Endodermal cell (in vitro differentiated cells): ENCODE measurements at regions not wholly inside any gene's neighbourhood (a gene's known extent, or its start where the extent isn't known, plus 50 kb on each side); places are given as distances from the start of the nearest gene placed in this dataset.

Experiments
- DNase-seq: peaks from one replicate; pipeline ENCODE4 v3.0.0-alpha.2; 2017
- H3K27ac ChIP-seq: 2 replicates; pipeline ENCODE4 v1.5.1; 2013; ENCODE audit warnings: mild to moderate bottlenecking, low read depth, low read length, moderate library complexity
- H3K27me3 ChIP-seq: 2 replicates; pipeline ENCODE4 v1.6.1; 2013; ENCODE audit warnings: mild to moderate bottlenecking, low read length, moderate library complexity; ENCODE audit not compliant: insufficient read depth, control insufficient read depth, poor library complexity, severe bottlenecking
- H3K36me3 ChIP-seq: 2 replicates; pipeline ENCODE4 v1.7.0; 2013; ENCODE audit warnings: mild to moderate bottlenecking, low read length, moderate library complexity; ENCODE audit not compliant: control insufficient read depth, insufficient read depth
- H3K4me1 ChIP-seq: one replicate; pipeline ENCODE4 v1.7.0; 2013; ENCODE audit warnings: low read length; ENCODE audit not compliant: control insufficient read depth, insufficient read depth
- H3K4me3 ChIP-seq: 2 replicates; pipeline ENCODE4 v1.5.1; 2013; ENCODE audit warnings: mild to moderate bottlenecking, low read length, moderate library complexity
- H3K9ac ChIP-seq: 2 replicates; pipeline ENCODE4 v1.6.1; 2013; ENCODE audit warnings: mild to moderate bottlenecking, low read length, moderate library complexity; ENCODE audit not compliant: poor library complexity, severe bottlenecking; ENCODE audit errors: extremely low read depth
- H3K9me3 ChIP-seq: 2 replicates; pipeline ENCODE4 v1.6.1; 2013; ENCODE audit warnings: mild to moderate bottlenecking, low read length, moderate library complexity; ENCODE audit not compliant: control insufficient read depth
- H3K27ac Mint-ChIP-seq: 2 replicates; pipeline ENCODE4 v1.8.0; 2020; ENCODE audit warnings: mixed read lengths
- H3K27me3 Mint-ChIP-seq: 2 replicates; pipeline ENCODE4 v1.8.0; 2021; ENCODE audit warnings: mild to moderate bottlenecking, mixed read lengths; ENCODE audit not compliant: insufficient read depth
- H3K36me3 Mint-ChIP-seq: 2 replicates; pipeline ENCODE4 v1.8.0; 2020; ENCODE audit warnings: low read depth, mixed read lengths
- H3K4me1 Mint-ChIP-seq: 2 replicates; pipeline ENCODE4 v1.8.0; 2020; ENCODE audit warnings: mixed read lengths
- H3K4me3 Mint-ChIP-seq: 2 replicates; pipeline ENCODE4 v1.8.0; 2020; ENCODE audit warnings: mild to moderate bottlenecking, moderate library complexity, mixed read lengths
- H3K9me3 Mint-ChIP-seq: 2 replicates; pipeline ENCODE4 v1.8.0; 2020; ENCODE audit warnings: mild to moderate bottlenecking, mixed read lengths
- WGBS, 2 experiments: methylation state at CpG; one replicate each; pipeline versions ENCODE4 v1.1.5 to v1.1.7; 2013; ENCODE audit warnings: missing lambda C conversion rate in 2 of 2, mixed read lengths in 1 of 2; ENCODE audit not compliant: insufficient coverage in 1 of 2, insufficient read length in 1 of 2; 5-methylcytosine and 5-hydroxymethylcytosine counted together
- TF ChIP-seq, protein P1 (sequence below): fragments of 200-600 bp; sonication (generic); conservative IDR thresholded peaks from 2 replicates; pipeline ENCODE4 v1.5.0; 2021; ENCODE audit warnings: antibody characterized with exemption, mild to moderate bottlenecking

DNA sequence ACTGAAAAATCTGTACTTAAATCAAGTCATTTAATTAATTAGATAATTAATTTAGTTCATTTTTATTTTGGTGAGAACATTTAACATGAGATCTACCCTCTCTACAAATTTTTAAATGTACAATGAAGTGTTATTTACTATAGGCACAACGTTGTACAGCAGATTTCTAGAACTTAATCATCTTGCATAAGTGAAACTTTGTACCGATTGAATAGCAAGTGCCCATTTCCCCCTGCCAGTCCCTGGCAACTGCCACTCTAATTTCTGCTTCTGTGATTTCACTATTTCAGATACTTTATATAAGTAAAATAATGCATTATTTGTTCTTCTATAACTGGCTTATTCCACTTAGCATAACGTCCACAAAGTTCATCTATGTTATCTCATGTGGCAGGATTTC lies 50.1 kb upstream of the SYTL5 start:
- 94% methylated on average over 2 of the region's 3 CpGs; no CpG with 5 or more reads in 1 of the 2 experiments for WGBS, 2 experiments

More for the DNA sequence above, 50.1 kb upstream of the SYTL5 start:
- H3K27ac ChIP-seq: no peak overlapping the region
- Mint-ChIP-seq H3K9me3 (peaks cover 20% of the 10 kb centered on the region), H3K27me3 (no peaks in the 10 kb centered on the region), H3K4me1 (peaks cover 8% of the 10 kb centered on the region), H3K27ac (no peak overlapping the region), H3K4me3 (no peak overlapping the region), H3K36me3 (no peaks in the 10 kb centered on the region)
- H3K4me3 ChIP-seq: no peak overlapping the region
- H3K4me1 ChIP-seq: no peaks in the 10 kb centered on the region
- DNase-seq: no peak
- TF ChIP-seq, protein P1, sequence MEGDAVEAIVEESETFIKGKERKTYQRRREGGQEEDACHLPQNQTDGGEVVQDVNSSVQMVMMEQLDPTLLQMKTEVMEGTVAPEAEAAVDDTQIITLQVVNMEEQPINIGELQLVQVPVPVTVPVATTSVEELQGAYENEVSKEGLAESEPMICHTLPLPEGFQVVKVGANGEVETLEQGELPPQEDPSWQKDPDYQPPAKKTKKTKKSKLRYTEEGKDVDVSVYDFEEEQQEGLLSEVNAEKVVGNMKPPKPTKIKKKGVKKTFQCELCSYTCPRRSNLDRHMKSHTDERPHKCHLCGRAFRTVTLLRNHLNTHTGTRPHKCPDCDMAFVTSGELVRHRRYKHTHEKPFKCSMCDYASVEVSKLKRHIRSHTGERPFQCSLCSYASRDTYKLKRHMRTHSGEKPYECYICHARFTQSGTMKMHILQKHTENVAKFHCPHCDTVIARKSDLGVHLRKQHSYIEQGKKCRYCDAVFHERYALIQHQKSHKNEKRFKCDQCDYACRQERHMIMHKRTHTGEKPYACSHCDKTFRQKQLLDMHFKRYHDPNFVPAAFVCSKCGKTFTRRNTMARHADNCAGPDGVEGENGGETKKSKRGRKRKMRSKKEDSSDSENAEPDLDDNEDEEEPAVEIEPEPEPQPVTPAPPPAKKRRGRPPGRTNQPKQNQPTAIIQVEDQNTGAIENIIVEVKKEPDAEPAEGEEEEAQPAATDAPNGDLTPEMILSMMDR: no peak
- no peaks in the 10 kb centered on the region for H3K27me3 ChIP-seq
- H3K9ac ChIP-seq: no peak overlapping the region
- H3K36me3 ChIP-seq: no peaks in the 10 kb centered on the region
- no peaks in the 10 kb centered on the region for H3K9me3 ChIP-seq
